CD4-positive, alpha-beta T cell treated with Interleukin-17A for 4 hours (primary cell): ENCODE measurements at regions not wholly inside any gene's neighbourhood (a gene's known extent, or its start where the extent isn't known, plus 50 kb on each side); places are given as distances from the start of the nearest gene placed in this dataset.

ENCODE experiments used
- DNase-seq: peaks from one replicate; pipeline ENCODE4 v3.0.0-alpha.2; 2020; ENCODE audit warnings: mixed read lengths

DNA sequence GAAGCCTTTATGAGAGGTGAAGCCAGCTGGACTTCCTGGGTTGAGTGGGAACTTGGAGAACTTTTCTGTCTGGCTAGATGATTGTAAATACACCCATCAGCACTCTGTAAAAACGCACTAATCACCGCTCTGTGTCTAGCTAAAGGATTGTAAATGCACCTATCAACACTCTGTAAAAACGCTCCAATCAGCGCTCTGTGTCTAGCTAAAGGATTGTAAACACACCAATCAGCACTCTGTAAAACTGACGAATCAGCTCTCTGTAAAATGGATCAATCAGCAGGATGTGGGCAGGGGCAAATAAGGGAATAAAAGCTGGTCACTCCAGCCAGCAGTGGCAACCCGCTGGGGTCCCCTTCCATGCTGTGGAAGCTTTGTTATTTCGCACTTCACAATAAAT is 163.6 kb upstream of the SLC39A10 start:
- no peak for DNase-seq

DNA sequence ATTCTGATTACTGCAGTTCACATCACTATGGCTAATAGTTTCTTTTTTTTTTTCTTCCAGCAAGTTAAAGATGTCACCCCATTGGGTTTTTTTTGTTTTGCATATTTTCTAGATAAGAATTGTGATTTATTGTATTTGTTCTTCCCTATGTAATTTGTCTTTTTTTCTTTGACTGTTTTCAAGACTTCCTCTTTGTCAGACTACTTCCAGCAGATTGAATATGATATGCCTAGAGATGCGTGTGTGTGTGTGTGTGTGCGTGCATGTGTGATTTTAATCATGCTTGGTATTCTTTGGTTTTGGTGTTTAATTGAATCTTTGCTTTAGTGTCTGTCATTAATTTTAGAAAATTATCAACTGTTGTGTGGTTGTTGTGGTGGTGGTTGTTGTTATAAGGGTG is 166.7 kb upstream of the SLC39A10 start:
- DNase-seq: no peak

DNA sequence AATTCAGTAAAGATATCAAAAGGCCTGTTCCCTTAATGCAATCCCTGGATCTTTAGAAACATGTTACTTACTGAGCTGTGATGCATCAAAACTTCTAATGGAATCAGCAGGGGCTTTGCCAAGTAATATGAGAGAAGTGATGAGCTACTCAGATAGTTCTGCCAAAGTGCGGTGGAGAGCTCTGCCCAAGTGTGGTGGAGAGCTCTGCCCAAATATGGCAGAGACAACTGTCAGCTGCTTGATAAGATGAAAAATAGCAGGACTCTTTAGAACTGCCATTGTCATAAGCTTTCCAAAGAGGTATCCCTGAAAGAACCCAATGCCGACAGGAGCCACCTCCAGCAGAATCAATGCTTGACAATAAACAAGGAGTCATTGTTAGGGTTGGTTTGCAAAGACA is 167.9 kb upstream of the SLC39A10 start:
- no peak for DNase-seq

DNA sequence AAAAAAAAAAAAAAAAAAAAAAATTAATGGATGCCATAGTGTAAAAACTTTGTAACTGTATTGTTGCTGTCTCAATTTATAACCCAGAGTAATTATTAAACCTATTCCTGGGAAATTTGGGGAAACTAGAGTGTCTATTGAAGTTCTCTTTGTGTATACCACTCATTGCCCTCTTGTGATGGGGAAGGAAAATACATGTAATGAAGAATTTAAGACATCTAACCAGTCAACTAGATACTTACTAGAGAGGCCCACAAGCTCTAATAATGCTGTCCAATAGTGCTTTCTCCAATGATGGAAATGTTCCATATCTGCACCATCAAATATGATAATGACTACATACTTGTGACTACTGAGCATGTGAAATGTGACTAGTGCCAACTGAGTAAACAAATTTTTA is 168.5 kb upstream of the SLC39A10 start:
- no peak for DNase-seq

- peak; percentile 12 for DNase-seq
Measured at GRCh38 chr2:195486987-195487644, 169.9 kb upstream of the SLC39A10 start.

- no peak for DNase-seq
Measured at GRCh38 chr2:195486520-195486919, 170.5 kb upstream of the SLC39A10 start.

GRCh38 chr2:195482010-195482409 is 175.0 kb upstream of the SLC39A10 start:
- DNase-seq: no peak

DNA sequence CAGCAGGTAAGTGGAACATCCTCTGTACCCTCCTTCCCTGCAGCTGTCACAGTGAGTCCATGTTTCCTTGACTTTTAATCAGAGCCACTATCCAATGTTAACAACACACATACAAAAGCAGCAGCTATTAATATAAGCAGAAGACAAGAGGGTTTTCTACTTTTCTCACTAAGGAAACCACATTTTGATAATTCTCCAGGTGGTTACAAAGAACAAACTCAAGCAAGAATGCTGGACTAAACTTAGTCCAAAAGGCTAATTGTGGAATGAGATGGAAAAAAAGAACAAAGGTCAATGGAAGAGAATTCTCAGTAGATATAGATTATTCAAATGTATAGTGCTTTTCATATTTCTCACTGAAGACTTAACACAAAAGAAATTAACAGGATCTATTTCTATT is 176.9 kb upstream of the SLC39A10 start:
- DNase-seq: no peak

DNA sequence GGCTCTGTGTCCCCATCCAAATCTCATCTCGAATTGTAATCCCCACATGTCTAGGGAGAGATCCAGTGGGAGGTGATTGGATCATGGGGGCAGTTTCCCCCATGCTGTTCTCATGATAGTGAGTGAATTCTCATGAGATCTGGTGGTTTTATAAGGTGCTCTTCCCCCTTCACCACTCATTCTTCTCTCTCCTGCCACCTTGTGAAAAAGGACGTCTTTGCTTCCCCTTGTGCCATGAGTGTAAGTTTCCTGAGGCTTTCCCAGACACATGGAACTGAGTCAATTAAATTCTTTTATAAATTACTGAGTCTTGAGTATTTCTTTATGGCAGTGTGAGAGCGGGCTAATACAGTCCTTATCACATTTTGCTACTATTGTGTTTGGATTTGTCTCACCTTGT is 177.6 kb upstream of the SLC39A10 start:
- DNase-seq: no peak

- DNase-seq: no peak
Measured at GRCh38 chr2:195477996-195478382, 179.0 kb upstream of the SLC39A10 start.

GRCh38 chr2:195477248-195477995 is 179.6 kb upstream of the SLC39A10 start:
- no peak for DNase-seq

DNA sequence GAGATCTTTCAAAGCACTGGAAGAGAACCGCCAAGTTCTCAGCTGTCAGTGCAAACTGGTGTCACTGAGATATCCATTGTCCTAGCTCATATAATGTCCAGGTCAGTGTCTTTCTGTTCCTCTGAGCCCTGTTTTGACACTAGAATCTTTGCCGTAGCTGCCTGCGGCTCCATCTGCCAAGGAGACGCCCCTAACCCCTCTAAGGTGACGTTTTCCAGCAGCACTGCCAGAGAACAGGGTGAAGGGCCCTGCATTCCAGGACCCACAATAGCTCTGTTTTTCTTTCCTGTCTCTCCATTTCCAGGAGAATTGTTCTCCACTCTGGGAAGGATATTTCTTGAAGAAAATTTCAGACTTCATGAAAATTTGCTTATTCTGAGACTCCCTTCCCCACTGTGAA is 181.7 kb upstream of the SLC39A10 start:
- no peak for DNase-seq

DNA sequence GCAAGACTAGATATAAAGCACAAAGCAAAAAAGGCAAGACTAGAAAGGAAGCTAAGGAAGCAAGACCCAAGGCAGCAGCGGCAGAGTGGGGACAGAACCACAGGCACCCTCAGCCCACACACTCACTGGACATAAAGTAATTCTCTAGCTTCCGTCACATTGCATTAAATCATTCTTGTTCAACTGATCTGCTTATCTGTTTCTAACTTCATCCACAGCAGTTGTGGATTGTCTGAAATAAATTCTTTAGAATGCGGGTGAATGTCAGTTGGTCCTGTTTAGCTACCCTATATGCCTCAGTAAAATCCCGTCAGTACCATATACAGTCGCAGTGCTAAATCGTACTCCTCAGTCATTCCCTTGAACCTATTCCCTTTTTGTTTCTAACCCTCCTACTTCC is 183.2 kb upstream of the SLC39A10 start:
- no peak for DNase-seq

- DNase-seq: no peak
Measured at GRCh38 chr2:195472501-195473234, 184.4 kb upstream of the SLC39A10 start.

DNA sequence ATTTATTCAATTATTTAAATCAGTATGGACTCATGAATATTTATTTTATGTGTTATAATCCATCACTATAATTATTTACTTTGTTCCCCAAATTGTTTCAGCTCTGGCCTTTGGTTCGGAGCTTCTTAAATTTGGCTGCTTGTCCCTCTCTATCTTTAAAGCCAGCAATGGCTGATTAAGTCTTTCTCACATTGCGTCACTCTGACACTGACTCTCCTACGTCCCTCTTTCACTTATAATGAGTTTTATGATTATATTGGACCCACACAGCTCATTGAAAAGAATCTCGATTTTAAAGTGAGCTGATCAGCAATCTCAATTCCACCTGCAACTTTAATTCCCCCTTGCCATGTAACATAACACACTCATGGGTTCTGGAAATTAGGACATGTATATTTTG is 185.2 kb upstream of the SLC39A10 start:
- DNase-seq: no peak

DNA sequence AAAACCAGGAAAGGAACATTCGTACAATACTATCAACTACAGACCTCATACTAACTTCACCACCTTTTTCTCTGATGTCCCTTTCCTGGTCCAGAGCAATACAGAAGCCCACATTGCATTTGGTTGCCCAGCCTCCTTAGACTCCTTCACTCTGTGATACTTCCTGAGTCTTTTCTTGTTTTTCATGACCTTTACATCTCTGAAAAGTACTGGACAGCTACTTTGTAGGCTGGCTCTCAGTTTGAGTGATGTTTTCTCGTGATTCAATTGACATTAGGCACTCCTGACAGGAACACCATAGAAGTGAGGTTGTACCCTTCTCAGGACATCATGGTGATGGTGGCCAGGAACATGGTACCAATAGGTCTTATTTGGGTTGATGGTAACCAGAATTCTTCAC is 185.9 kb upstream of the SLC39A10 start:
- DNase-seq: no peak

GRCh38 chr2:195470622-195471021 is 186.4 kb upstream of the SLC39A10 start:
- no peak for DNase-seq

- no peak for DNase-seq
Measured at GRCh38 chr2:195468771-195469170, 188.3 kb upstream of the SLC39A10 start.

DNA sequence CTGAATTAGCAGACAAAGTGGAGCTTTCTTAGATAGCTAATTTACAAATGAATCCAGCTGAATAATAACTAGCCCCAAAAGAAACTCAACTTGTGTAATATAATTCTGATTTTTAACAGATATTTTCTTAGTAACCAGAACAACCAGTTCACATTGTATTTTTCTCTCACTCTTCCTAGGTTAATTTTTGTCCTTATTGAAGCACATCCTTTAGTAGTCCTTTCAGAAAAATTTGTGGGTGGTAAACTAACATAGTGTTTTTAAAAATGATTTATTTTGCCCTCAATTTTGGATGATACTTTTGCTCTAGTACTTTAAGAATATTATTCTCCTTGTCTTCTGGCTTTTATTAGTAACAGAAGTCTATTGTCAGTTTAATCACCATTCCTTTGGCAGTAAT is 190.6 kb upstream of the SLC39A10 start:
- DNase-seq: no peak

DNA sequence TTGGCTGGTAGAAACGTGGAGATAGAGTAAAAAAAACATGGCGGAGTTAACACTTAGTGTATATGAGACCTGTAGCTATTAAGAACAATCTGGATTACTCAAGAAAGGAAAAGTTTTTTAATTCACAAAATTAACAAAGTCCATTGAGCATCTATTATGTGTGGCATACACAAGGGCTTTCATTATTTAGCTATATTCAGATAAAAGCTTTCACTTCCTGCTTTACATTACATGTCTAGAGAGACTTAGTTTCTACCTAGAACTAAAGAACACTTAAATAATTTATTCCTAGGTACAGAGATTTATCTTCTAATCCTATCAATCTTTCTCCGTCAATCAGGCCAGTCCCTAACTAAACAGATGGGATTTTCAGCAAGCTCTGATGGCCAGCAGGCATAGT is 196.0 kb upstream of the SLC39A10 start:
- DNase-seq: no peak

DNA sequence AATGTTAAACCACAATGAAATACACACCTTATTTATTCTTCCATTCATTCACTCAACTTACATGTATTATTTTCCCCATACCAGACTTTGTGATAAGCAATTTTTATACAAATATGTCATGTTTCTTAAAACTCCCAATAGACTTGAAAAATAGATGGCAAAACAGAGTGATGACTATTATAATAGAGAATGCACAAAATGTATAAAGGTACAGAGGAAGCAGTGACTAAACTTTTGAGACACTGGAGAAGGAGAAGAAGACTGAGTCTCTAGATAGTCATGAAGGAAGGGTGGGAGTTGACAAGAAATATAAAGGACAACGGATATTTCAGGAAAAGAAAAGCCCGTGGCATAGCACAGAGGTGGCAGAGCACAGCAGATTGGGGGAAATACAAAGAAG is 198.1 kb upstream of the SLC39A10 start:
- no peak for DNase-seq

GRCh38 chr2:195457873-195458272 is 199.2 kb upstream of the SLC39A10 start:
- no peak for DNase-seq

- DNase-seq: no peak
Measured at GRCh38 chr2:195456771-195457170, 200.3 kb upstream of the SLC39A10 start.

DNA sequence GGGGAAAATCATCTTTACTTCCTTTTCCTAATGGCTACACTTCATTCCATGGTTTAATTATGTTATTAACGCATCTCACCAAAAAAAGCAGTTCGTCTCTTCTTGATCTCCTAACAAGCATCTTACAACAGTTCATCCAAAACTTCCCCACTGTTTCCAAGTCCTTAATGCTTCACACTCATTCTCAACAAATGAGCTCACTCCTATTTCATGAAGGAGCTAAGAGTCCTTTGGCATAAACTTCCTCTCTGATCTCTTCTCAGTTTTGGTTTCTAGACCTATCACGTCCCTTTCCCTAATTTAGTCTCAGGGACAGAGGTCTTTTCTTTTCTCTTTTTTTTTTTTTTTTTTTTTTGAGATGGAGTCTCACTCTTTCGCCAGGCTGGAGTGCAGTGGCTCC is 205.9 kb upstream of the SLC39A10 start:
- no peak for DNase-seq
